ENCODE measurements at regions not wholly inside any gene's neighbourhood (a gene's known extent, or its start where the extent isn't known, plus 50 kb on each side); places are given as distances from the start of the nearest gene placed in this dataset.

DNA sequence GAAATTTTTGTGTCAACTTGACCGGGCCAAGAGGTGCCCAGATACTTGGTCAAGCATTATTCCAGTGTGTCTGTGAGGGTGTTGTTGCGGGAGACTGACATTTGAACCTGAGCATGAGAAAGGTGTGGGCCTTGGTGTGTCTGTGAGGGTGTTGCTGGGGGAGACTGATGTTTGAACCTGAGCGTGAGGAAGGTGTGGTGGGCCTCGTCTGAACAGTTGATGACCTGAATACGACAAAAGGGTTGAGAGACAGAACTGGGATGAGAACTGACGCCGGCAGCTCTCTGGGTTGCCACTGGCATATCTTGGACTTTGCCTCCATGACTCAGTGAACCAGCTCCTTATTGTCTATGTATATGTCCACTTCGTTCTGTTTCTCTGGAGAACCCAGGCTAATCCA lies 240.5 kb downstream of the ERMARD start:
- Mint-ChIP-seq H3K36me3 (ENCODE audit: insufficient read depth) (no peaks in the 10 kb centered on the region), H3K27ac (ENCODE audit: low read depth) (no peak overlapping the region), H3K4me3 (no peak overlapping the region), H3K27me3 (no peaks in the 10 kb centered on the region), H3K9me3 (no peaks in the 10 kb centered on the region), H3K4me1 (peaks cover 12% of the 10 kb centered on the region)
- ATAC-seq (replicated peaks; ENCODE audit: extremely low read depth, poor library complexity, severe bottlenecking) (no peak), DNase-seq (ENCODE audit: low spot score in 2 of 2) (no peak)

DNA sequence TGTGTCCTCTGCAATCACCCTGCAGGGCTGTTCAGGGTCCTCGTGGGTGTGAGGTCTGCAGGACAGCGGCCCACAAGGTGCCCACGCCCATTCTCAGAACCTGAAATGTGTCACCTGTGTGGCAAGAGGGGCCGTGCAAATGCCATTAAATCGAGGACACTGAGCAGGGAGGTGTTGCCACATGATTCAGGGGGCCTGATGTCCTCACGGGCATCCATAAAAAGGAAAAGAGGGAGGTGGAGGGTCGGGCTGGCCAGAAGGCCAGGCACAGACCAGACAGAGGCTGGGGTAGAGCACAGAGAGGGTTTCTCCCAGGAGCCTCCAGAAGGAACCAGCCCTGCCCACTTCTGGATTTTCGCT lies 239.6 kb downstream of the ERMARD start:
- Mint-ChIP-seq H3K4me1 (peaks cover 12% of the 10 kb centered on the region), H3K27me3 (no peaks in the 10 kb centered on the region), H3K9me3 (no peaks in the 10 kb centered on the region), H3K36me3 (ENCODE audit: insufficient read depth) (no peaks in the 10 kb centered on the region), H3K27ac (ENCODE audit: low read depth) (no peak overlapping the region), H3K4me3 (no peak overlapping the region)
- DNase-seq (ENCODE audit: low spot score in 2 of 2) (no peak), ATAC-seq (replicated peaks; ENCODE audit: extremely low read depth, poor library complexity, severe bottlenecking) (no peak)

DNA sequence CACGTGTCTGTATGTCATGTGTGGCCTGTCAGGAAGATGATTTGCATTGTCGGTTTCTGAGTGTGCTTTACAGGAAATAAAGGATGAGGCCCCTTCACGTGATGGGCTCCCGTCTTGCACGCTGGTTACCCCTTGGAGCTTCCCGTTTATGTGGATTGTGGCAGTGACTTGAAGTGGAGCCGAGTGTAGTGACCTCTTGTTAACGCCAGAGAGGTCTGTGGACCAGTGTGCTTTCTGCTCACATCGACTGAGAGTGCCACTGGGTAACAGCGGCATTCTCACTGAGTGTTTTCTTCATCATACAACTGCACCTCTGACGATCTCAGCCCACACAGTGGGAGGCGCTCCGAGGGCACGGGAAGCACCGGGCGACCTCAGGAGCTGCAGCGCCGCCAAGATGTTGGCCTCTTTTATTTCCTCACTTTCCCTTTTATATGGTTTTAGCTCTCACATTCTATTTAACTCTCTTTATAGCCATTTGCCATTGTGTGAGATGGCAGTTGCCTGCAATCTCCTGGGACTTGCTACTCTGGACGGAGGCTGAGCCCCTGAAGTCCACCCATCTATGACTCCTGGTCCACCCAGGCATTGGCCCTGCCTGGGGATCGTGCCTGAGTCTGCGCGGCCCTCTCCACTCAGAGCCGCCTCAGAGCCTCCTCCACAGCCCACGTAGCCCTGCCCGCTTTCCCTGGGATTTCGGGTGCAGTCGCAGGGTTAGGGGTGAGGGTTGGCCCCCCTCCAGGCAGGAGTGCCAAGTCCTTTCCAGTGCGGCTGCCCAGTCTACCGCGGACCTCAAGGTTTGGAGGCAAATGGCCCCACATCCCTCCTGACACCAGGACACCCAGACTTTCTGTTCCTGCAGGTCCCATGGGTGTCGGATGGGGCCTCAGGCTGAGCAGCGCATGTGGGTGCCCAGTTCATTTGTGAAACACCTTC lies 238.9 kb downstream of the ERMARD start:
- no peak for DNase-seq (ENCODE audit: low spot score in 2 of 2)
- H3K27ac Mint-ChIP-seq (ENCODE audit: low read depth), result peak overlapping the region; percentile 54
- no peak overlapping the region for H3K4me3 Mint-ChIP-seq
- ATAC-seq (replicated peaks; ENCODE audit: extremely low read depth, poor library complexity, severe bottlenecking), result peak; percentile 61
- H3K27me3 Mint-ChIP-seq, result no peaks in the 10 kb centered on the region
- peaks cover 12% of the 10 kb centered on the region for H3K4me1 Mint-ChIP-seq
- H3K9me3 Mint-ChIP-seq, result no peaks in the 10 kb centered on the region
- H3K36me3 Mint-ChIP-seq (ENCODE audit: insufficient read depth), result no peaks in the 10 kb centered on the region

DNA sequence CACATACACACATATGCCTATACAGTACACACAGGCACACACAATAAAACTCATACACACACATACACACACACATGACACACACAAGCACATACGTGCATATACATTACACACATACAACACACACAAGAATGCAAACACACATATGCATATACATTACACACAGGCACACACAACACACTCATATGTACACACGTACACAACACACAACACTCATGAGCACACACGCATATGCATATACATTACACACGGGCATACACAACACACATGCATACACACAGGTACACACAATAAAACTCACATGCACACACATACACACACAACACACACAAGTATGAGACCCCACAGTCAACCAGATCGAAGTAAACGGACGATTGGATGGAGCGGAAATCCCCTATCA lies 238.2 kb downstream of the ERMARD start:
- H3K36me3 Mint-ChIP-seq (ENCODE audit: insufficient read depth), result no peaks in the 10 kb centered on the region
- H3K27ac Mint-ChIP-seq (ENCODE audit: low read depth), result no peak overlapping the region
- no peaks in the 10 kb centered on the region for H3K9me3 Mint-ChIP-seq
- no peaks in the 10 kb centered on the region for H3K27me3 Mint-ChIP-seq
- no peak for ATAC-seq (replicated peaks; ENCODE audit: extremely low read depth, poor library complexity, severe bottlenecking)
- peaks cover 12% of the 10 kb centered on the region for H3K4me1 Mint-ChIP-seq
- no peak overlapping the region for H3K4me3 Mint-ChIP-seq
- DNase-seq (ENCODE audit: low spot score in 2 of 2), result no peak

DNA sequence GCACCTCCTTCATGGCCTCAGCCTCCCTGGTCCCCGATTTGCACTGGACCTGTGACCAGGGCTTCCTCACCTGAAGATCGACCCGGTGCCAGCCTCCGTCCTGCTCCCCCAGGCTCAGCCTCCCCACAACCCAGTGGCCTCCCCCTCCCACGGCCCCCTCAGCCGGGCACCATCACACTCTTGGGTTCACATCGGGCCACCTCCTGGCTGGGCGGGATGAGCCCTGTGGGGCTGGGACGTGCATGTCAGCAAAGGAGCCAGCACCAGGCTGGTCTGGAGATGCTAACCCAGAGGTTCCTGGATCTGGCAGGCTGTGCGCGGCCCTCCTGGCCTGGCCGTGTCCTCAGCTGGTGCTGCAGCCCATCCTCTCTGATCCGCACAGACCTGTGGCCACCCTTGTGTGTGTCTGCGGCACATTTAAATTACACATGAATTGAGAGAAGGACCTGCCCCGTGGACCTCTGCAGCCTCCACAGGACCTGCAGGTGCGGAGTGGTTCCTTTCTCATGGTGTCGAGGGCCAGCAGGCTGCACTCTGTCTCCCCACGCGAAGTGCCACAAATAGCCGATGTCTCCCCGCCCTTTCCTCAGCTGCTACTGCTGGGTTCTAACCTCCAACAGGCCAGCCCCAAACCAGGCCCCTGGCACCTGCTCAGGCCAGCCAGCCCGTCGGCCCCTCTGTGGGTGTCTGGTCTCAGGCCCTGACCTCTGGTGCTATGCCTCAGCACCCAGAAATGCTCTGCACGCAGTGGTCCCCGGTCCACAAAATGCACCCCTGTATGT lies 237.5 kb downstream of the ERMARD start:
- no peak for DNase-seq (ENCODE audit: low spot score in 2 of 2)
- Mint-ChIP-seq H3K4me3 (no peak overlapping the region), H3K27ac (ENCODE audit: low read depth) (no peak overlapping the region)

DNA sequence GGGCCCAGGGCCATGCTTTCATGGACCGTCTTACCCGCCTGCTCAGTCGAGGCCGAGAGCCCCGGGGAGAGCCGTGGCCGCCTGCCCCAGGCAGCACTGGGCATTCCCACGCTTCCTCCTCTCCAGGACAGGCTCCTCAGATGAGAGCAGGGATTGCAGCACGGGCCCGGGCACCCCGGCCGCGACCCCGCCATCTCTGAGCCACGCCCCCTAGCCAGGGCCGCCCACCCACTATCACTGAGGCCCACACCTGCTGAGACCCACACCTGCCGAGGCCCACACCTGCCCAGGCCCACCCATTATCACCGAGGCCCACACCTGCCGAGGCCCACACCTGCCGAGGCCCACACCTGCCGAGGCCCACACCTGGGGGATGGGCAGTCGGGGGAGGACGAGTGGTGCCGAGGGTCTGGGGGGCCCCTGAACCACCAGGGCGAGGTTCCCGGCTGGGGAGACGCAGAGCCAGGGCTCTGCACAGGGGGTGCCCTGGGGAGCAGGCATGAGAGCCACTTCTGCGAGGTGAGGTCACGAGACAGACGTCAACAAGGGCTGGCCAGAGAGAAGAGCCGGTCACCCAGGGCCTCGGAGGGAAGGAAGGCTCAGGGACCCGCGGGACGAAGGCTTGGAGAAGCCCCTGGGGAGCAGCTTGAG lies 235.6 kb downstream of the ERMARD start:
- no peak for ATAC-seq (replicated peaks; ENCODE audit: extremely low read depth, poor library complexity, severe bottlenecking)
- Mint-ChIP-seq H3K4me1 (peaks cover 12% of the 10 kb centered on the region), H3K27ac (ENCODE audit: low read depth) (no peak overlapping the region), H3K9me3 (no peaks in the 10 kb centered on the region), H3K36me3 (ENCODE audit: insufficient read depth) (no peaks in the 10 kb centered on the region), H3K4me3 (no peak overlapping the region), H3K27me3 (peaks cover 7% of the 10 kb centered on the region)
- DNase-seq (ENCODE audit: low spot score in 2 of 2), result no peak

More for the DNA sequence above, 237.5 kb downstream of the ERMARD start:
- ATAC-seq (replicated peaks; ENCODE audit: extremely low read depth, poor library complexity, severe bottlenecking), result no peak
- Mint-ChIP-seq H3K27me3 (no peaks in the 10 kb centered on the region), H3K36me3 (ENCODE audit: insufficient read depth) (no peaks in the 10 kb centered on the region), H3K4me1 (peaks cover 12% of the 10 kb centered on the region), H3K9me3 (no peaks in the 10 kb centered on the region)

DNA sequence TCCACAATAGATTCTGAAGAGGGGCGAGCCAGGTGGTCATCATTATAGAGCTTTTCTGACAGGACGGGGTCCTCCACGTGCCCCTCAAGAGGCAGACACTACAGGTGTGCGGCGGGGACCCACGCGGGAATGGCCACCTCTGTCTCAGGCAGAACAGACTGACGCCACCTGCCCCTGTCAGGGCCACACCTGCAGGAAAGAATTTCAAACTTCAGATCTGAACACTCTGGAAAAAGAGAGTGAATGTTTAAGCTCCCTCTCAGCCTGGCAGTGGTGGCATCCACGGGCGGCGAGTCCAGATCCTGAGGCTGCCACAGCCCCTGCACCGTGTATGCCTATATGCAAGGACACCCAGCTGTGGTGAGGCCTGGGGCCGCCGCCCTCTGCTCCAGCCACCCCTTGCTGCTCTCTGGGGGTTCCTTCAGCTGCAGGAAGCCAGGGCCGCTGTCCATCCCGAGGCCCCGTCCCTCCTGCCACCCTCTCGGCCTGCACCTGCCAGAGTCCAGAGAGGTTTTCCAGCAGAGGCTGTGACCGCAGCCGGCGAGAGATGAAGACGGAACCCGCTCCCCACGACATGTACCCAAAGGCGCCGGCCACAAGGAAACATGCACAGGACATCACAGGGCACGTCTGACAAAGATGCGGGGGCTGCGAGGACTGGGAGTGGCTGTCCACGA lies 234.9 kb downstream of the ERMARD start:
- Mint-ChIP-seq H3K9me3 (no peaks in the 10 kb centered on the region), H3K27me3 (peaks cover 11% of the 10 kb centered on the region), H3K36me3 (ENCODE audit: insufficient read depth) (no peaks in the 10 kb centered on the region), H3K4me1 (peaks cover 12% of the 10 kb centered on the region), H3K4me3 (no peak overlapping the region), H3K27ac (ENCODE audit: low read depth) (no peak overlapping the region)
- ATAC-seq (replicated peaks; ENCODE audit: extremely low read depth, poor library complexity, severe bottlenecking), result no peak
- DNase-seq (ENCODE audit: low spot score in 2 of 2), result no peak

DNA sequence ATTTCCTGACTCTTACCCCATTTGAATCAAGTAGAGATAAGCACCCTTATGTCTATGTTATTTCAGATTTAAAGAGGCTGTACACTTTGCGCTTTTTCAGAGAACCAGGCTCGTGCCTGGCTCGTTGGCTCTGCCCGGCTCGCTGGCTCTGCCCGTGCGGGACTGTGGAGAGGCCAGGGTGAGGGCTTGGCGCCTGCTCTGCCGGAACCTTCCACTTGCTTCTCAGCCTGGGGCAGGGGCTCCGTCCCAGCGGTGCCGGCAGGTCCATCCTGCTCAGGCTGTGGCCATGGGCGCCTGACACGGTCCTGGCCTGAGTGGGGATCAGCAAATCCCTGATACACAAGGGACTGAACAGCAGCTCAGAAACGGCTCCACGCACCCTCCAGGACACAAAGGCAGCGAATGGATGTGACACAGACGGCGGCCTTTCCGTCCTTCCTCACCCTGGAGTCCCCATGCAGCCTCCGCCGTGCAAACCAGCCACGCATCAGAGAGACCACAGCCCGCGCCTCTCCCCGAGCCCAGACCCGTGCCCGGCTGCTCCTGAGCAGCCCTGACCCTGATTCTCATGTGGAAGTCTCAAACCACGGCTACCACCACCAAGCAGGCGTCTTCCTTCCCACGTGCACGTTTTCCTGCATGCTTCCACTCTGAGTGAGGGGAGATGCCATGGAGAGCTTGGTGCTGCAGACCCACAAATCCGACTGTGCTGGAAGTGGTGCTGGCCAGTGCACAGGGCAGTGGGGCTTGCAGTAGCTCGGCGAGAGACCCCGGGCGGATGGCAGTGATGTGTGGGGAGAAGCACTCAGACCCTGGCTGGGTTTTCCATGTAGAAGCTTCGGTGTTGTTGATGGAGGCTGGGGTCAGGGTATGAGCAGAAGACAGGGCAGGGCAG lies 233.9 kb downstream of the ERMARD start:
- Mint-ChIP-seq H3K4me1 (peaks cover 9% of the 10 kb centered on the region), H3K9me3 (no peaks in the 10 kb centered on the region), H3K36me3 (ENCODE audit: insufficient read depth) (no peaks in the 10 kb centered on the region), H3K27ac (ENCODE audit: low read depth) (no peak overlapping the region), H3K27me3 (peaks cover 11% of the 10 kb centered on the region), H3K4me3 (no peak overlapping the region)
- ATAC-seq (replicated peaks; ENCODE audit: extremely low read depth, poor library complexity, severe bottlenecking) (no peak), DNase-seq (ENCODE audit: low spot score in 2 of 2) (no peak)

DNA sequence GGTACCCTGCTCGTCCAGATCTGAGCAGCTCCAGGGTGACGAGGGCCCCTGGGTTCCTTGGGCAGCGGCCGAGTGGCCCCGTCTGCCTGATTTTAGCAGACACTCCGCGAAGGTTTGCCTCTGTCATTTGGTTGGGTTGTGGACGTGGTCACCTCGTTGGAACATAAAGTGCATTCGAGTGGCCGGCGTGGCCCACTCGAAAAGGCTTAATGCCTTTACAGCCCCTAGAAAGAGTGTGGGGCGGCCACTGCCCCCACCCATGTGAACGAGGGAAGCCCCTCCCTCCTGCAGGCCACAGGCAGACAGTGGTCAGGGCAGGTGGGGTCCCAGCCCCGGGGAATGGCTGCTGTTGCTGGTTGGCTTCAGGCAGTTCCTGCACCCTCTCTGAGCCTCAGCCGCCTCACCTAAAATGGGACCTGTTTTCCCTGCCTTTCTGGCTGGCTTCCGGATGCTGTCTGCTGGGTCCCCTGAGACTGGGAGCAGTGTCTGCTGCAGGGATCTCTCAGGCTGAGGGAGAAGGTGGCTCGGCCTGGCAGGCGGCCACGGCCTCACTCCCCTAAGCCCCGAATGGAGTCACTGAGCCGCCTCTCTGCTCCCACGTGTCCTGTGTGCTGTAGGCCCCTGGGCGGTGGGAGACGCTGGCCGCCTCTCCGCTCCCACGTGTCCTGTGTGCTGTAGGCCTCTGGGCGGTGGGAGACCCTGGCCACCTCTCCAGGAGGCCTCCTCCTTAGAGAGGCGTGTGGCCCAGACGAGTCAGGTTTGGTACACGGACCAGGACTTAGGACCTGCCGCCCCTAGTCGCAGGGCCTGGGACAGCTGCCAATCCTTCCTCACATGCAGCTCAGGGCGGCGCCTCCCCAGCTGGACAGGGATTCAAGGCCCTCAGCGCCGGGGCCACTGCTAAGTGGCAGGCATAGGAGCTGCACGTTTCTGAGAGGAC lies 233.0 kb downstream of the ERMARD start:
- Mint-ChIP-seq H3K4me3 (no peak overlapping the region), H3K27ac (ENCODE audit: low read depth) (no peak overlapping the region), H3K36me3 (ENCODE audit: insufficient read depth) (no peaks in the 10 kb centered on the region), H3K27me3 (peaks cover 11% of the 10 kb centered on the region), H3K4me1 (peaks cover 2% of the 10 kb centered on the region), H3K9me3 (no peaks in the 10 kb centered on the region)
- ATAC-seq (replicated peaks; ENCODE audit: extremely low read depth, poor library complexity, severe bottlenecking) (no peak), DNase-seq (ENCODE audit: low spot score in 2 of 2) (no peak)

DNA sequence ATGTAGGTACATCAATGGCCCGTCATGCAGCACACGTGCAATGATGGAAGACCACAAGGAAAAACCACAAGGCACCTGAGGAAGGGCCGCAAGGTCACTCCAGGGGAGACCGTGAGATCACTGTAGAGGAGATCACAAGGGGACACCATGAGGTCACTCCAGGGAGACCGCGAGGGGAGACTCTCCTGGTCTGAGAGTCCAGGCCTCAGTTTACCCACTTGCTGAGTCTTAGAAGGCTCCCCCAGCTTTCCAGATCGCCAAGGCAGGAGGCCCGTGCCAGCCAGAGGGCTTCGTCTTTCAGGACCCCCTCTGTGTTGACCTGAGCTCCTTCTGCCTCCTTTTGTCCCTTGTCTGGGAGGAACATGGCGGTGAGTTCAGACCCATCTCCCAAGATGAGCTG lies 232.2 kb downstream of the ERMARD start:
- no peaks in the 10 kb centered on the region for H3K36me3 Mint-ChIP-seq (ENCODE audit: insufficient read depth)
- DNase-seq (ENCODE audit: low spot score in 2 of 2), result no peak
- no peaks in the 10 kb centered on the region for H3K4me1 Mint-ChIP-seq
- no peak overlapping the region for H3K27ac Mint-ChIP-seq (ENCODE audit: low read depth)
- H3K9me3 Mint-ChIP-seq, result no peaks in the 10 kb centered on the region
- H3K27me3 Mint-ChIP-seq, result peaks cover 11% of the 10 kb centered on the region
- no peak overlapping the region for H3K4me3 Mint-ChIP-seq
- no peak for ATAC-seq (replicated peaks; ENCODE audit: extremely low read depth, poor library complexity, severe bottlenecking)
